Keratinocyte (primary cell): ENCODE measurements at regions not wholly inside any gene's neighbourhood (a gene's known extent, or its start where the extent isn't known, plus 50 kb on each side); places are given as distances from the start of the nearest gene placed in this dataset.

Experiments used
- CTCF ChIP-seq, 3 experiments: IDR thresholded peaks in 1 of 3; conservative IDR thresholded peaks in 1 of 3; optimal IDR thresholded peaks in 1 of 3; 2 replicates in 2 of 3; 3 replicates in 1 of 3; pipeline versions ENCODE3 to v1.5.1; 2011; ENCODE audit warnings: low read length in 3 of 3, mild to moderate bottlenecking in 3 of 3, moderate library complexity in 2 of 3, control low read depth in 1 of 3, inconsistent platforms in 1 of 3; ENCODE audit not compliant: insufficient read depth in 2 of 3; ENCODE audit errors: extremely low read depth in 1 of 3
- EZH2 ChIP-seq: IDR thresholded peaks from one replicate; pipeline ENCODE4 v1.6.1; 2012; ENCODE audit warnings: inconsistent platforms, mild to moderate bottlenecking, low read length, moderate library complexity

DNA sequence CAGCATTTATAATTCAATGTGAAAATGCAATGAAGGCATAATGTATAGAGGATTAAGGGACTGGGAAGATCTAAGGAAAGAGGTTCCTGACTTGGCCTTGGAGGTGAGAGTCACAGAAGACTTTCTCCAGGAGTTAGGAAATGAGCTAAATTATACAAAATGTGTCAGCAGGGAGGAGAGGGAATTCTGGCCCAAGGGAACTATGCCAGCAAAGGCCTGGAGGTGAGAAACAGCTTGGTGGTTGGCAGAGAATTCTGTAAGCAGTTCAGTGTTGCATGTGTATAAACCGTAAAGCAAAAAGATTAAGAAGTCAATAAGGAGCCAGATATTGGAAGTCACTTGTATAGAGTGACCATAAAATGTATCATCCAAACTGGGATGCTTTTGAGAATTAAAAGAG is 142.2 kb upstream of the SESN3 start:
- TF ChIP-seq CTCF (optimal IDR thresholded peaks at IDR 0.05 in 1 of 3, IDR thresholded peaks at IDR 0.05 in 1 of 3, conservative IDR thresholded peaks at IDR 0.05 in 1 of 3; ENCODE audit: extremely low read depth in 1 of 3, insufficient read depth in 2 of 3, low read length in 3 of 3) = no peak
- TF ChIP-seq EZH2 = no peak
